ENCODE measurements at regions not wholly inside any gene's neighbourhood (a gene's known extent, or its start where the extent isn't known, plus 50 kb on each side); places are given as distances from the start of the nearest gene placed in this dataset.

GRCh38 chr1:200343874-200344273, 66.0 kb downstream of the ZNF281 start:
- H3K4me3 ChIP-seq = no peak overlapping the region
- TF ChIP-seq, protein P1, sequence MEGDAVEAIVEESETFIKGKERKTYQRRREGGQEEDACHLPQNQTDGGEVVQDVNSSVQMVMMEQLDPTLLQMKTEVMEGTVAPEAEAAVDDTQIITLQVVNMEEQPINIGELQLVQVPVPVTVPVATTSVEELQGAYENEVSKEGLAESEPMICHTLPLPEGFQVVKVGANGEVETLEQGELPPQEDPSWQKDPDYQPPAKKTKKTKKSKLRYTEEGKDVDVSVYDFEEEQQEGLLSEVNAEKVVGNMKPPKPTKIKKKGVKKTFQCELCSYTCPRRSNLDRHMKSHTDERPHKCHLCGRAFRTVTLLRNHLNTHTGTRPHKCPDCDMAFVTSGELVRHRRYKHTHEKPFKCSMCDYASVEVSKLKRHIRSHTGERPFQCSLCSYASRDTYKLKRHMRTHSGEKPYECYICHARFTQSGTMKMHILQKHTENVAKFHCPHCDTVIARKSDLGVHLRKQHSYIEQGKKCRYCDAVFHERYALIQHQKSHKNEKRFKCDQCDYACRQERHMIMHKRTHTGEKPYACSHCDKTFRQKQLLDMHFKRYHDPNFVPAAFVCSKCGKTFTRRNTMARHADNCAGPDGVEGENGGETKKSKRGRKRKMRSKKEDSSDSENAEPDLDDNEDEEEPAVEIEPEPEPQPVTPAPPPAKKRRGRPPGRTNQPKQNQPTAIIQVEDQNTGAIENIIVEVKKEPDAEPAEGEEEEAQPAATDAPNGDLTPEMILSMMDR (IDR thresholded peaks at IDR 0.05) = no peak
- no peak for TF ChIP-seq POLR2AphosphoS5 (IDR thresholded peaks at IDR 0.05)
- TF ChIP-seq EP300 (IDR thresholded peaks at IDR 0.05) = no peak
- TF ChIP-seq POLR2A (IDR thresholded peaks at IDR 0.05) = no peak
- no peak for ATAC-seq
- H3K36me3 ChIP-seq = no peaks in the 10 kb centered on the region
- WGBS, 2 donors (ENCODE audit: low coverage in 1 of 2) = 100% methylated on average over 2 of the region's 2 CpGs; no CpG with 5 or more reads in 1 of the 2 donors
- H3K27ac ChIP-seq = no peak overlapping the region
- H3K27me3 ChIP-seq = no peaks in the 10 kb centered on the region
- H3K4me1 ChIP-seq = no peaks in the 10 kb centered on the region
- H3K9me3 ChIP-seq = no peaks in the 10 kb centered on the region

- no peak for TF ChIP-seq EP300 (IDR thresholded peaks at IDR 0.05)
- TF ChIP-seq, protein P1 (IDR thresholded peaks at IDR 0.05) = no peak
- TF ChIP-seq POLR2A (IDR thresholded peaks at IDR 0.05) = no peak
- no peak for TF ChIP-seq POLR2AphosphoS5 (IDR thresholded peaks at IDR 0.05)
- ATAC-seq = no peak
- Histone ChIP-seq H3K4me1 (no peaks in the 10 kb centered on the region), H3K27ac (no peak overlapping the region), H3K27me3 (no peaks in the 10 kb centered on the region), H3K9me3 (no peaks in the 10 kb centered on the region), H3K4me3 (no peak overlapping the region), H3K36me3 (no peaks in the 10 kb centered on the region)
- 81 to 86% methylated on average over 5 of the region's 5 CpGs for WGBS, 2 donors (ENCODE audit: low coverage in 1 of 2)
Measured at GRCh38 chr1:200342511-200343311, 67.1 kb downstream of the ZNF281 start.

DNA sequence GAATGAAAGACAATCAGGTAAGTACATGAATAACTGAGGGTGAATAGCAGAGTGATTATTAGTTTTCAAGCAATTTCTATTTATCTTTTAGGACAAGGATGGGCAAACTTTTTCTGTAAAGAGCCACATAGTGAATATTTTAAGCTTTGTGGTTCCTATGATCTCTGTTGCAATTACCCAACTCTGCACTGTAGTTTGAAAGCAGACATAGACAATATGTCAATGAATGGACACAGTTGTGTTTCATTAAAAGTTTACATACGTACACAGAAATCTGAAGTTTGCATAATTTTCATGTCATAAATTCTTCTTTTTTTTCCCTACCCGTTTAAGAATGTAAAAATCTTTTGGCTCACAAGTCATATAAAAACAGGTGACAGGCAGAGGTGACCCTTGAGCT, 71.4 kb downstream of the ZNF281 start:
- no peak for ATAC-seq
- Histone ChIP-seq H3K27me3 (no peaks in the 10 kb centered on the region), H3K4me3 (no peak overlapping the region), H3K4me1 (no peaks in the 10 kb centered on the region), H3K27ac (no peak overlapping the region), H3K36me3 (no peaks in the 10 kb centered on the region), H3K9me3 (no peaks in the 10 kb centered on the region)
- TF ChIP-seq POLR2AphosphoS5 (IDR thresholded peaks at IDR 0.05) (no peak), POLR2A (IDR thresholded peaks at IDR 0.05) (no peak), EP300 (IDR thresholded peaks at IDR 0.05) (no peak)
- TF ChIP-seq, protein P1 (IDR thresholded peaks at IDR 0.05) = no peak
- WGBS, 2 donors (ENCODE audit: low coverage in 1 of 2) = 48 to 82% methylated on average over 2 of the region's 2 CpGs

GRCh38 chr1:200337831-200338230, 72.0 kb downstream of the ZNF281 start:
- Histone ChIP-seq H3K36me3 (no peaks in the 10 kb centered on the region), H3K4me1 (no peaks in the 10 kb centered on the region), H3K27ac (no peak overlapping the region), H3K4me3 (no peak overlapping the region), H3K27me3 (no peaks in the 10 kb centered on the region), H3K9me3 (no peaks in the 10 kb centered on the region)
- 87 to 100% methylated on average over 2 to 3 of the region's 3 CpGs for WGBS, 2 donors (ENCODE audit: low coverage in 1 of 2)
- no peak for ATAC-seq
- TF ChIP-seq POLR2AphosphoS5 (IDR thresholded peaks at IDR 0.05) (no peak), POLR2A (IDR thresholded peaks at IDR 0.05) (no peak), EP300 (IDR thresholded peaks at IDR 0.05) (no peak)
- TF ChIP-seq, protein P1 (IDR thresholded peaks at IDR 0.05) = no peak

DNA sequence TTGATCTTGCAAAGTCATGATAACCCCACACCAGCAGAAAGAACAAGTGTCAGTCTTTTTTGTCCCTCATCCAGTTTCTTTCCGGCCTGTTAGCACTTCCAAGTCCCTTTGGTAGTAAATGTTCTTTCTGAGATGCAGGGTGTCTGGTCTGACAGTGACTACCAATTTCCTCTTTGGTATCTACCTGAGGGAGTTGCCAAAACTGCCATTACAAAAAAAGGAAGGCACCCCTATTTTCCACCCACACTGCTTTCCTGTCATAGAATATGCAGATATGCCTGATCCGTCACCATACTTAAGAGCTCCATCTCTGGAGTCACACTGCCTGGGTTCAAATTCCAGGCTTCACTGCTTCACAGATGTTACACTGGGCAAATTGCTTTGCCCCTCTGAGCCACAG, 72.4 kb downstream of the ZNF281 start:
- H3K4me3 ChIP-seq = no peak overlapping the region
- H3K27ac ChIP-seq = no peak overlapping the region
- H3K4me1 ChIP-seq = no peaks in the 10 kb centered on the region
- WGBS, 2 donors (ENCODE audit: low coverage in 1 of 2) = 67 to 100% methylated on average over 1 to 2 of the region's 2 CpGs
- H3K9me3 ChIP-seq = no peaks in the 10 kb centered on the region
- no peaks in the 10 kb centered on the region for H3K36me3 ChIP-seq
- no peak for ATAC-seq
- TF ChIP-seq EP300 (IDR thresholded peaks at IDR 0.05) (no peak), POLR2A (IDR thresholded peaks at IDR 0.05) (no peak)
- H3K27me3 ChIP-seq = no peaks in the 10 kb centered on the region
